SU-DHL-6 (cell line): ENCODE measurements at regions not wholly inside any gene's neighbourhood (a gene's known extent, or its start where the extent isn't known, plus 50 kb on each side); places are given as distances from the start of the nearest gene placed in this dataset.

ENCODE experiments used
- CTCF ChIP-seq: fragments of 200-600 bp; sonication (generic); IDR thresholded peaks from one replicate; pipeline ENCODE4 v1.5.1; 2017; ENCODE audit warnings: antibody characterized with exemption, mild to moderate bottlenecking, low read length, moderate library complexity; ENCODE audit not compliant: insufficient read depth, poor library complexity, severe bottlenecking
- EZH2phosphoT487 ChIP-seq: fragments of 200-600 bp; sonication (generic), shearing (Covaris generic); conservative IDR thresholded peaks from 2 replicates; pipeline ENCODE4 v1.6.1; 2018; ENCODE audit warnings: mild to moderate bottlenecking, antibody characterized with exemption, low read length, moderate library complexity, mixed read lengths

- TF ChIP-seq CTCF (no peak), EZH2phosphoT487 (no peak)
Observed at GRCh38 chr9:119036969-119037368, 332.3 kb downstream of the BRINP1 start.
